GF-D8 (cell line): ENCODE measurements at regions not wholly inside any gene's neighbourhood (a gene's known extent, or its start where the extent isn't known, plus 50 kb on each side); places are given as distances from the start of the nearest gene placed in this dataset.
"Not testable (repeated sequence)": the region's sequence is repeated elsewhere in the genome, so short reads cannot be mapped to it uniquely, and the experiment has no call there.

Source experiments
- DNase-seq: peaks from one replicate; lab custom pipeline; 2025; lab: John Stamatoyannopoulos, UW

- no peak for DNase-seq
Observed at GRCh38 chr12:60196366-60196765, 600.5 kb downstream of the SLC16A7 start.

- DNase-seq, result no peak
Observed at GRCh38 chr12:60197589-60197988, 601.8 kb downstream of the SLC16A7 start.

GRCh38 chr12:60201891-60202290 is 606.1 kb downstream of the SLC16A7 start:
- no peak for DNase-seq

- no peak for DNase-seq
Observed at GRCh38 chr12:60205500-60205899, 609.7 kb downstream of the SLC16A7 start.

GRCh38 chr12:60209521-60209920 is 613.7 kb downstream of the SLC16A7 start:
- DNase-seq, result no peak

GRCh38 chr12:60209933-60210332 is 614.1 kb downstream of the SLC16A7 start:
- DNase-seq, result no peak

- DNase-seq, result no peak
Observed at GRCh38 chr12:60210756-60211155, 614.9 kb downstream of the SLC16A7 start.

- DNase-seq, result no peak
Observed at GRCh38 chr12:60211244-60211643, 615.4 kb downstream of the SLC16A7 start.

GRCh38 chr12:60212159-60213000 is 616.6 kb downstream of the SLC16A7 start:
- no peak for DNase-seq

GRCh38 chr12:60213272-60213671 is 617.4 kb downstream of the SLC16A7 start:
- not testable (repeated sequence) for DNase-seq

GRCh38 chr12:60216226-60216625 is 620.4 kb downstream of the SLC16A7 start:
- DNase-seq, result no peak

GRCh38 chr12:60223242-60223641 is 627.4 kb downstream of the SLC16A7 start:
- DNase-seq, result no peak

GRCh38 chr12:60225216-60226000 is 629.6 kb downstream of the SLC16A7 start:
- DNase-seq, result no peak

GRCh38 chr12:60227916-60228315 is 632.1 kb downstream of the SLC16A7 start:
- no peak for DNase-seq

- DNase-seq, result no peak
Observed at GRCh38 chr12:60230056-60230455, 634.2 kb downstream of the SLC16A7 start.

GRCh38 chr12:60231303-60231702 is 635.5 kb downstream of the SLC16A7 start:
- DNase-seq, result no peak

GRCh38 chr12:60231976-60232907 is 636.4 kb downstream of the SLC16A7 start:
- no peak for DNase-seq

- DNase-seq, result not testable (repeated sequence)
Observed at GRCh38 chr12:60234611-60235195, 638.9 kb downstream of the SLC16A7 start.

GRCh38 chr12:60235261-60235660 is 639.4 kb downstream of the SLC16A7 start:
- no peak for DNase-seq

- not testable (repeated sequence) for DNase-seq
Observed at GRCh38 chr12:60236416-60236815, 640.6 kb downstream of the SLC16A7 start.

GRCh38 chr12:60240891-60241290 is 645.1 kb downstream of the SLC16A7 start:
- DNase-seq, result no peak

- no peak for DNase-seq
Observed at GRCh38 chr12:60251091-60251490, 655.3 kb downstream of the SLC16A7 start.
